SK-N-SH (cell line): ENCODE measurements at regions not wholly inside any gene's neighbourhood (a gene's known extent, or its start where the extent isn't known, plus 50 kb on each side); places are given as distances from the start of the nearest gene placed in this dataset.

Source experiments
- CTCF ChIP-seq: fragments of 200-600 bp; sonication (generic); IDR thresholded peaks from 2 replicates; pipeline ENCODE4 v1.6.1; 2017; ENCODE audit warnings: antibody characterized with exemption, mild to moderate bottlenecking, moderate library complexity
- EP300 ChIP-seq, 2 experiments: IDR thresholded peaks; 2 replicates each; pipeline versions ENCODE4 v1.4.0 to v1.6.1; 2012; ENCODE audit warnings: borderline replicate concordance in 1 of 2, low read depth in 1 of 2, low read length in 1 of 2
- EZH2phosphoT487 ChIP-seq: fragments of 200-600 bp; sonication (generic); IDR thresholded peaks from 2 replicates; pipeline ENCODE4 v1.6.1; 2017; ENCODE audit warnings: low read depth, mixed run types, mild to moderate bottlenecking, antibody characterized with exemption, moderate library complexity, borderline replicate concordance
- FOXJ3 ChIP-seq: sonication (generic); formaldehyde crosslinking; IDR thresholded peaks from 2 replicates; pipeline ENCODE4 v1.5.1; 2020; ENCODE audit warnings: mild to moderate bottlenecking, missing genetic modification reagents
- FOXM1 ChIP-seq: IDR thresholded peaks from 2 replicates; pipeline ENCODE4 v1.4.0; 2012; ENCODE audit warnings: low read depth, mild to moderate bottlenecking
- JUND ChIP-seq: IDR thresholded peaks from 2 replicates; pipeline ENCODE4 v1.4.0; 2012
- NFIC ChIP-seq: IDR thresholded peaks from 2 replicates; pipeline ENCODE4 v1.4.0; 2012; ENCODE audit warnings: borderline replicate concordance
- RAD21 ChIP-seq: IDR thresholded peaks from 2 replicates; pipeline ENCODE4 v1.6.1; 2012; ENCODE audit warnings: mild to moderate bottlenecking, low read length
- RFX5 ChIP-seq: IDR thresholded peaks from 2 replicates; pipeline ENCODE4 v1.6.1; 2012; ENCODE audit warnings: mild to moderate bottlenecking, improper control_type of control experiment, low read length
- RXRA ChIP-seq: IDR thresholded peaks from 2 replicates; pipeline ENCODE4 v1.4.0; 2012; ENCODE audit warnings: low read depth, mild to moderate bottlenecking, borderline replicate concordance
- SIN3A ChIP-seq: IDR thresholded peaks from 2 replicates; pipeline ENCODE4 v1.6.1; 2012; ENCODE audit warnings: low read depth, mild to moderate bottlenecking, low read length, moderate library complexity, borderline replicate concordance
- TAF1 ChIP-seq: IDR thresholded peaks from 2 replicates; pipeline ENCODE4 v1.6.1; 2012; ENCODE audit warnings: low read depth, mild to moderate bottlenecking, low read length, moderate library complexity, borderline replicate concordance
- TEAD4 ChIP-seq: IDR thresholded peaks from 2 replicates; pipeline ENCODE4 v1.4.0; 2012; ENCODE audit warnings: mild to moderate bottlenecking, borderline replicate concordance; ENCODE audit not compliant: insufficient read depth
- TF ChIP-seq, protein P1 (sequence below): IDR thresholded peaks from 2 replicates; pipeline ENCODE4 v1.6.1; 2012; ENCODE audit warnings: mild to moderate bottlenecking, low read depth, low read length, moderate library complexity
- TF ChIP-seq, protein P2 (sequence below): fragments of 150-350 bp; IDR thresholded peaks from 2 replicates; pipeline ENCODE4 v1.6.1; 2016; ENCODE audit warnings: mild to moderate bottlenecking, low read depth, low read length
- TF ChIP-seq, protein P3 (sequence below): IDR thresholded peaks from 2 replicates; pipeline ENCODE4; 2012
- TF ChIP-seq, protein P4 (sequence below): IDR thresholded peaks from 2 replicates; pipeline ENCODE4 v1.4.0; 2012; ENCODE audit warnings: low read depth, borderline replicate concordance

GRCh38 chr12:41980390-41980789 lies 164.3 kb downstream of the GXYLT1 start (continued):
- TF ChIP-seq, protein P1, sequence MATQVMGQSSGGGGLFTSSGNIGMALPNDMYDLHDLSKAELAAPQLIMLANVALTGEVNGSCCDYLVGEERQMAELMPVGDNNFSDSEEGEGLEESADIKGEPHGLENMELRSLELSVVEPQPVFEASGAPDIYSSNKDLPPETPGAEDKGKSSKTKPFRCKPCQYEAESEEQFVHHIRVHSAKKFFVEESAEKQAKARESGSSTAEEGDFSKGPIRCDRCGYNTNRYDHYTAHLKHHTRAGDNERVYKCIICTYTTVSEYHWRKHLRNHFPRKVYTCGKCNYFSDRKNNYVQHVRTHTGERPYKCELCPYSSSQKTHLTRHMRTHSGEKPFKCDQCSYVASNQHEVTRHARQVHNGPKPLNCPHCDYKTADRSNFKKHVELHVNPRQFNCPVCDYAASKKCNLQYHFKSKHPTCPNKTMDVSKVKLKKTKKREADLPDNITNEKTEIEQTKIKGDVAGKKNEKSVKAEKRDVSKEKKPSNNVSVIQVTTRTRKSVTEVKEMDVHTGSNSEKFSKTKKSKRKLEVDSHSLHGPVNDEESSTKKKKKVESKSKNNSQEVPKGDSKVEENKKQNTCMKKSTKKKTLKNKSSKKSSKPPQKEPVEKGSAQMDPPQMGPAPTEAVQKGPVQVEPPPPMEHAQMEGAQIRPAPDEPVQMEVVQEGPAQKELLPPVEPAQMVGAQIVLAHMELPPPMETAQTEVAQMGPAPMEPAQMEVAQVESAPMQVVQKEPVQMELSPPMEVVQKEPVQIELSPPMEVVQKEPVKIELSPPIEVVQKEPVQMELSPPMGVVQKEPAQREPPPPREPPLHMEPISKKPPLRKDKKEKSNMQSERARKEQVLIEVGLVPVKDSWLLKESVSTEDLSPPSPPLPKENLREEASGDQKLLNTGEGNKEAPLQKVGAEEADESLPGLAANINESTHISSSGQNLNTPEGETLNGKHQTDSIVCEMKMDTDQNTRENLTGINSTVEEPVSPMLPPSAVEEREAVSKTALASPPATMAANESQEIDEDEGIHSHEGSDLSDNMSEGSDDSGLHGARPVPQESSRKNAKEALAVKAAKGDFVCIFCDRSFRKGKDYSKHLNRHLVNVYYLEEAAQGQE, result no peak
- TF ChIP-seq EP300 (IDR thresholded peaks at IDR 0.05; ENCODE audit: borderline replicate concordance in 1 of 2, low read depth in 1 of 2, low read length in 1 of 2), result peak; percentile 56 to 83; a peak in 3 of 4 replicates
- TF ChIP-seq EZH2phosphoT487, result no peak
- TF ChIP-seq, protein P2, sequence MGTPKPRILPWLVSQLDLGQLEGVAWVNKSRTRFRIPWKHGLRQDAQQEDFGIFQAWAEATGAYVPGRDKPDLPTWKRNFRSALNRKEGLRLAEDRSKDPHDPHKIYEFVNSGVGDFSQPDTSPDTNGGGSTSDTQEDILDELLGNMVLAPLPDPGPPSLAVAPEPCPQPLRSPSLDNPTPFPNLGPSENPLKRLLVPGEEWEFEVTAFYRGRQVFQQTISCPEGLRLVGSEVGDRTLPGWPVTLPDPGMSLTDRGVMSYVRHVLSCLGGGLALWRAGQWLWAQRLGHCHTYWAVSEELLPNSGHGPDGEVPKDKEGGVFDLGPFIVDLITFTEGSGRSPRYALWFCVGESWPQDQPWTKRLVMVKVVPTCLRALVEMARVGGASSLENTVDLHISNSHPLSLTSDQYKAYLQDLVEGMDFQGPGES, result no peak
- peak; percentile 58 for TF ChIP-seq JUND
- no peak for TF ChIP-seq RAD21
- TF ChIP-seq RXRA, result no peak
- TF ChIP-seq FOXM1, result no peak
- TF ChIP-seq TEAD4, result peak; percentile 55; the same call in 1 of the 2 replicates
- TF ChIP-seq, protein P3, sequence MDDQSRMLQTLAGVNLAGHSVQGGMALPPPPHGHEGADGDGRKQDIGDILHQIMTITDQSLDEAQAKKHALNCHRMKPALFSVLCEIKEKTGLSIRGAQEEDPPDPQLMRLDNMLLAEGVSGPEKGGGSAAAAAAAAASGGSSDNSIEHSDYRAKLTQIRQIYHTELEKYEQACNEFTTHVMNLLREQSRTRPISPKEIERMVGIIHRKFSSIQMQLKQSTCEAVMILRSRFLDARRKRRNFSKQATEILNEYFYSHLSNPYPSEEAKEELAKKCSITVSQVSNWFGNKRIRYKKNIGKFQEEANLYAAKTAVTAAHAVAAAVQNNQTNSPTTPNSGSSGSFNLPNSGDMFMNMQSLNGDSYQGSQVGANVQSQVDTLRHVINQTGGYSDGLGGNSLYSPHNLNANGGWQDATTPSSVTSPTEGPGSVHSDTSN, result peak; percentile 94
- TF ChIP-seq, protein P4, sequence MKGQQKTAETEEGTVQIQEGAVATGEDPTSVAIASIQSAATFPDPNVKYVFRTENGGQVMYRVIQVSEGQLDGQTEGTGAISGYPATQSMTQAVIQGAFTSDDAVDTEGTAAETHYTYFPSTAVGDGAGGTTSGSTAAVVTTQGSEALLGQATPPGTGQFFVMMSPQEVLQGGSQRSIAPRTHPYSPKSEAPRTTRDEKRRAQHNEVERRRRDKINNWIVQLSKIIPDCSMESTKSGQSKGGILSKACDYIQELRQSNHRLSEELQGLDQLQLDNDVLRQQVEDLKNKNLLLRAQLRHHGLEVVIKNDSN, result no peak
- no peak for TF ChIP-seq CTCF
- peak; percentile 89 for TF ChIP-seq SIN3A
- TF ChIP-seq FOXJ3 (CRISPR knock-in tag), result no peak
- TF ChIP-seq TAF1, result no peak
- no peak for TF ChIP-seq RFX5
- TF ChIP-seq NFIC, result peak; percentile 33; the same call in 1 of the 2 replicates
